Lower leg skin (tissue), 4 donors: ENCODE measurements at regions not wholly inside any gene's neighbourhood (a gene's known extent, or its start where the extent isn't known, plus 50 kb on each side); places are given as distances from the start of the nearest gene placed in this dataset.
"Not testable (repeated sequence)": the region's sequence is repeated elsewhere in the genome, so short reads cannot be mapped to it uniquely, and the experiment has no call there.

Experiments used
- DNase-seq, 2 donors: peaks; one replicate each; pipeline ENCODE4 v3.0.0-alpha.2; 2019; ENCODE audit warnings: low spot score in 2 of 2
- H3K4me3 ChIP-seq: fragments of 200-600 bp; sonication (generic); 2 replicates; pipeline ENCODE4 v1.5.1; 2017; ENCODE audit warnings: mild to moderate bottlenecking, low read depth; ENCODE audit not compliant: poor library complexity, severe bottlenecking
- POLR2A ChIP-seq, 2 donors: fragments of 450-650 bp; IDR thresholded peaks; one replicate each; pipeline ENCODE4 v1.6.1; 2016 to 2017; ENCODE audit warnings: antibody characterized with exemption in 2 of 2, mild to moderate bottlenecking in 1 of 2, moderate library complexity in 1 of 2
- WGBS, 2 donors: methylation state at CpG; one replicate each; pipeline ENCODE4 v1.1.5; 2018; 5-methylcytosine and 5-hydroxymethylcytosine counted together
- intact Hi-C: fragments of 100-400 bp; cut with DNase I; formaldehyde crosslinking; loops from one replicate; pipeline ENCODE4 v1.15.0; 2023; ENCODE audit warnings: low total_unique reads
- TF ChIP-seq, protein P1 (sequence below), 3 donors: fragments of 450-650 bp; IDR thresholded peaks; one replicate each; pipeline ENCODE4 v1.5.1; 2016; ENCODE audit warnings: antibody characterized with exemption in 3 of 3, mild to moderate bottlenecking in 3 of 3, moderate library complexity in 2 of 3

DNA sequence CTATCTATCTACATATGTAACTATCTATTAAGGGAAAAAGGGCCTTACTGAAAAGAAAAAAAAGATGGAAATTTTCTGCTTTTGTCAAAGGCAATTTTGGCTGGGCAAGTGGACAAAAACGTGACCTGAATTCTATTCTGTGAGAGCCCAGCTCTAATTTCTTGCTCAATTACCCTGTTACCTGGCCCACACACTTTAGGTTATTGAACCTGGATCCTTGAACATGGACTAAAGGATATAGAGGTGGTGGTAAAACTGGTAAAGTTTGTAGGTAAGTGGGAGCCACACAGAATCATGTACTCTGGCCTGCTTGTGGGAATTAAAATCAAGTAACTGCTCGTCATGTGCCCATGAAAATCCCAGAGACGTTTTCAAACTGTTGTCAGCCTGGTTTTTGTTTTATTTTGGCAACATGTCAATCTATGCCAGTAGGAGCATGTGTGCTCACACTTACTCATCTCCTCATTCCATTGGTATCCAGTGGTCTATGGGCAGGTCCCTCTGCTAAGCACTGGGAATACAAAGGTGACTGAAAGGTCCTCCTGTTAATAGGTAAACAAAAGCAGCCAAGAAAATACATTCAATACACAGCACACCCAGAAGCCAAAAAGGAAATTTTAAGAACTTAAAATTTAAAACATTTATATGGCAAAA lies 113.7 kb upstream of the WARS2 start:
- DNase-seq, result no peak
- intact Hi-C loops, result no loop called here
- 36 to 51% methylated on average over 3 of the region's 3 CpGs for WGBS, 2 donors
- TF ChIP-seq POLR2A (IDR thresholded peaks at IDR 0.05), result no peak
- TF ChIP-seq, protein P1, sequence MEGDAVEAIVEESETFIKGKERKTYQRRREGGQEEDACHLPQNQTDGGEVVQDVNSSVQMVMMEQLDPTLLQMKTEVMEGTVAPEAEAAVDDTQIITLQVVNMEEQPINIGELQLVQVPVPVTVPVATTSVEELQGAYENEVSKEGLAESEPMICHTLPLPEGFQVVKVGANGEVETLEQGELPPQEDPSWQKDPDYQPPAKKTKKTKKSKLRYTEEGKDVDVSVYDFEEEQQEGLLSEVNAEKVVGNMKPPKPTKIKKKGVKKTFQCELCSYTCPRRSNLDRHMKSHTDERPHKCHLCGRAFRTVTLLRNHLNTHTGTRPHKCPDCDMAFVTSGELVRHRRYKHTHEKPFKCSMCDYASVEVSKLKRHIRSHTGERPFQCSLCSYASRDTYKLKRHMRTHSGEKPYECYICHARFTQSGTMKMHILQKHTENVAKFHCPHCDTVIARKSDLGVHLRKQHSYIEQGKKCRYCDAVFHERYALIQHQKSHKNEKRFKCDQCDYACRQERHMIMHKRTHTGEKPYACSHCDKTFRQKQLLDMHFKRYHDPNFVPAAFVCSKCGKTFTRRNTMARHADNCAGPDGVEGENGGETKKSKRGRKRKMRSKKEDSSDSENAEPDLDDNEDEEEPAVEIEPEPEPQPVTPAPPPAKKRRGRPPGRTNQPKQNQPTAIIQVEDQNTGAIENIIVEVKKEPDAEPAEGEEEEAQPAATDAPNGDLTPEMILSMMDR (IDR thresholded peaks at IDR 0.05), result no peak
- H3K4me3 ChIP-seq, result no peak overlapping the region

- DNase-seq, H3K4me3 ChIP-seq, intact Hi-C loops: not testable (repeated sequence)
- 100% methylated on average over 1 of the region's 1 CpG for WGBS, 2 donors
Measured at GRCh38 chr1:119256089-119256488, 112.5 kb upstream of the HAO2 start.

DNA sequence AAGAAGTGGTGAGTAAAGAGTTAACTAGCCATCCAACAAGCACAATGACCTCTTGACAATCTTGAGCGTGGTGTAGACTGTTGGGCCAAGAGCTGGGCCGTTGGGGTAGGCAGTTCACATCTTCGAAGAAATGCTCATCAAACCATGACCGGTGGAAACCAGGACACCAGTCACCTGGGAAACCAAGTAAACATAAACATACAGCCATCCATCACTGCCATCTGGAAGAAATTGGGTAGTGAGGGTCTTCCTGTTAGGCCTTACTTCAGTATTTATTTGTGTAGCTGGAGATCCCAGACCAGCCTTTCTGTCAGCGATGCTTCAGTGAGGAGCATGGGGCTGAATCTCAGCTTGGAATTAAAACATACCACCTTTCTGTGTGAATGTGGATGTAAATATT lies 108.1 kb upstream of the HAO2 start:
- no peak for TF ChIP-seq POLR2A (IDR thresholded peaks at IDR 0.05)
- TF ChIP-seq, protein P1 (IDR thresholded peaks at IDR 0.05), result no peak
- 41 to 59% methylated on average over 5 of the region's 5 CpGs for WGBS, 2 donors
- no peak for DNase-seq
- intact Hi-C loops, result no loop called here
- H3K4me3 ChIP-seq, result no peak overlapping the region

- WGBS, 2 donors, result 46 to 50% methylated on average over 1 of the region's 1 CpG
- no peak for DNase-seq
- H3K4me3 ChIP-seq, result no peak overlapping the region
- intact Hi-C loops, result no loop called here
- TF ChIP-seq, protein P1 (IDR thresholded peaks at IDR 0.05), result no peak
- no peak for TF ChIP-seq POLR2A (IDR thresholded peaks at IDR 0.05)
Measured at GRCh38 chr1:119266386-119266785, 102.2 kb upstream of the HAO2 start.

DNA sequence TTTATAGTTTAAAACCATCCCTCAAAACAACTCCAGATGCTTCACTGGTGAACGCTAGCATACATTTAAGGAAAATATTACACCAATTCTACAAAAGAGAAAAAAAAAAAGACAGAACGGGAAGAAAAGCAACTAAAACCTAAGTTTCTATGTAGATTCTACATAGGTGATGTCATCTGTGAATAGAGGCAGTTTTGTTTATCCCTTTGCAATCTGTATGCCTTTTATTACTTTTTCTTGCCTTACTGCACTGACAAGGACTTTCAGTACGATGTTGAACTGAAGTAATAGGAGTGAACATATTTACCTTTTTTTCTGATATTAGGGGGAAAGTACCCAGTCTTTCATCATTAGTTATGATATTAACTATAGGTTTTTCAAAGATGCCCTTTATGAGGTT lies 101.7 kb upstream of the HAO2 start:
- no peak for DNase-seq
- WGBS, 2 donors, result 86 to 90% methylated on average over 3 of the region's 3 CpGs

GRCh38 chr1:119267288-119267687 lies 101.3 kb upstream of the HAO2 start:
- H3K4me3 ChIP-seq, DNase-seq, intact Hi-C loops: not testable (repeated sequence)
- WGBS, 2 donors, result 91 to 93% methylated on average over 4 of the region's 4 CpGs

More for the DNA sequence above, 101.7 kb upstream of the HAO2 start:
- TF ChIP-seq, protein P1 (IDR thresholded peaks at IDR 0.05), result no peak
- TF ChIP-seq POLR2A (IDR thresholded peaks at IDR 0.05), result no peak
- intact Hi-C loops, result no loop called here
- H3K4me3 ChIP-seq, result no peak overlapping the region

GRCh38 chr1:119268879-119269278 lies 99.7 kb upstream of the HAO2 start:
- intact Hi-C loops, result no loop called here
- H3K4me3 ChIP-seq, result no peak overlapping the region
- TF ChIP-seq, protein P1 (IDR thresholded peaks at IDR 0.05), result no peak
- no peak for TF ChIP-seq POLR2A (IDR thresholded peaks at IDR 0.05)
- 87 to 100% methylated on average over 1 of the region's 1 CpG for WGBS, 2 donors
- no peak for DNase-seq
